ENCODE measurements at regions not wholly inside any gene's neighbourhood (a gene's known extent, or its start where the extent isn't known, plus 50 kb on each side); places are given as distances from the start of the nearest gene placed in this dataset.

GRCh38 chr11:23851216-23851615 lies 645.6 kb upstream of the LUZP2 start:
- TF ChIP-seq, protein P1, sequence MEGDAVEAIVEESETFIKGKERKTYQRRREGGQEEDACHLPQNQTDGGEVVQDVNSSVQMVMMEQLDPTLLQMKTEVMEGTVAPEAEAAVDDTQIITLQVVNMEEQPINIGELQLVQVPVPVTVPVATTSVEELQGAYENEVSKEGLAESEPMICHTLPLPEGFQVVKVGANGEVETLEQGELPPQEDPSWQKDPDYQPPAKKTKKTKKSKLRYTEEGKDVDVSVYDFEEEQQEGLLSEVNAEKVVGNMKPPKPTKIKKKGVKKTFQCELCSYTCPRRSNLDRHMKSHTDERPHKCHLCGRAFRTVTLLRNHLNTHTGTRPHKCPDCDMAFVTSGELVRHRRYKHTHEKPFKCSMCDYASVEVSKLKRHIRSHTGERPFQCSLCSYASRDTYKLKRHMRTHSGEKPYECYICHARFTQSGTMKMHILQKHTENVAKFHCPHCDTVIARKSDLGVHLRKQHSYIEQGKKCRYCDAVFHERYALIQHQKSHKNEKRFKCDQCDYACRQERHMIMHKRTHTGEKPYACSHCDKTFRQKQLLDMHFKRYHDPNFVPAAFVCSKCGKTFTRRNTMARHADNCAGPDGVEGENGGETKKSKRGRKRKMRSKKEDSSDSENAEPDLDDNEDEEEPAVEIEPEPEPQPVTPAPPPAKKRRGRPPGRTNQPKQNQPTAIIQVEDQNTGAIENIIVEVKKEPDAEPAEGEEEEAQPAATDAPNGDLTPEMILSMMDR (IDR thresholded peaks at IDR 0.05): no peak
- TF ChIP-seq POLR2AphosphoS5 (IDR thresholded peaks at IDR 0.05; ENCODE audit: insufficient read depth in 1 of 2, low read depth in 1 of 2): no peak
